Fibroblast of mammary gland (primary cell): ENCODE measurements at regions not wholly inside any gene's neighbourhood (a gene's known extent, or its start where the extent isn't known, plus 50 kb on each side); places are given as distances from the start of the nearest gene placed in this dataset.

Source experiments
- DNase-seq: peaks from one replicate; pipeline ENCODE4 v3.0.0-alpha.2; 2010; ENCODE audit warnings: low read depth
- H3K4me3 ChIP-seq: 2 replicates; pipeline ENCODE4 v1.5.1; 2011; ENCODE audit warnings: low read depth, mild to moderate bottlenecking, low read length, moderate library complexity; ENCODE audit not compliant: control insufficient read depth
- TF ChIP-seq, protein P1 (sequence below): conservative IDR thresholded peaks from 2 replicates; pipeline ENCODE4 v1.5.1; 2011; ENCODE audit warnings: low read depth, low read length, inconsistent platforms; ENCODE audit not compliant: control insufficient read depth, insufficient read depth

DNA sequence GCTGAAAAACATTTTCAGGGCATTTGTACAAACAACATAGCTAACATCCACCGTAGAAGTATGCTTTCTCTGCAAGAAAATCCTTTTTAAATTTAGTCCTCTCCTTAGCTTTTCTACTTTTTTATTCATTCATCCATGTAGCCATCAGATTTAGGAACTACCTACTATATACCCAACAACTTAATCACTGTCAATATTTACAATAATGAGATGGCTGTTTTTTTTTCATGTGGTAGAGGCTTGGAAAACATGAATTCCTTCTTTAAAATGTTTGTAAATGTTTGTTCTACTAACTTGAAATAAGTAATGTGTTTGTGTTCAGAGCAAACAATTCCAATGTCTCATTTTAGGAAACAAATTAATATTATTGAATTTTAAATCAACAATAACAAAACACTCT is 78.2 kb upstream of the CAV2 start:
- no peak for DNase-seq
- H3K4me3 ChIP-seq: no peak overlapping the region
- TF ChIP-seq, protein P1, sequence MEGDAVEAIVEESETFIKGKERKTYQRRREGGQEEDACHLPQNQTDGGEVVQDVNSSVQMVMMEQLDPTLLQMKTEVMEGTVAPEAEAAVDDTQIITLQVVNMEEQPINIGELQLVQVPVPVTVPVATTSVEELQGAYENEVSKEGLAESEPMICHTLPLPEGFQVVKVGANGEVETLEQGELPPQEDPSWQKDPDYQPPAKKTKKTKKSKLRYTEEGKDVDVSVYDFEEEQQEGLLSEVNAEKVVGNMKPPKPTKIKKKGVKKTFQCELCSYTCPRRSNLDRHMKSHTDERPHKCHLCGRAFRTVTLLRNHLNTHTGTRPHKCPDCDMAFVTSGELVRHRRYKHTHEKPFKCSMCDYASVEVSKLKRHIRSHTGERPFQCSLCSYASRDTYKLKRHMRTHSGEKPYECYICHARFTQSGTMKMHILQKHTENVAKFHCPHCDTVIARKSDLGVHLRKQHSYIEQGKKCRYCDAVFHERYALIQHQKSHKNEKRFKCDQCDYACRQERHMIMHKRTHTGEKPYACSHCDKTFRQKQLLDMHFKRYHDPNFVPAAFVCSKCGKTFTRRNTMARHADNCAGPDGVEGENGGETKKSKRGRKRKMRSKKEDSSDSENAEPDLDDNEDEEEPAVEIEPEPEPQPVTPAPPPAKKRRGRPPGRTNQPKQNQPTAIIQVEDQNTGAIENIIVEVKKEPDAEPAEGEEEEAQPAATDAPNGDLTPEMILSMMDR: no peak

DNA sequence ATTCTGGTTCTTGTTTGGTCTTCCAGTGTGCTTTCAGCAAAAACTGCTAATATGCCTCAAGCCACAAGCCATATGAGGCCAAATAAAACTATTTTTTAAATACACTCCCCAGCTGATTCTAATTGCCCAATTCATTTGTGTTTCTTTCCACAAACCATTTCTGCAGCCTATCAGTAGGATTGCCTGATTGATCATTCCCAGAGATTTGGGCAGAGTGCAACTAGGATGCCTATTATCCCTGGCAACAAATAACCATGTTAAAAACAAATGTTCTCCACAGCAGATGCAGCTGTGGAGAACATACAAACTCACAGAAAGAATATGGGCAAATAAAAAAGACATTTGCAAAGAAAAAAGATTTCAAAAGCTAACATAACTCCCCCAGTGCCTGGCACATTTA is 76.9 kb upstream of the CAV2 start:
- DNase-seq: no peak
- no peak overlapping the region for H3K4me3 ChIP-seq
- TF ChIP-seq, protein P1: no peak

DNA sequence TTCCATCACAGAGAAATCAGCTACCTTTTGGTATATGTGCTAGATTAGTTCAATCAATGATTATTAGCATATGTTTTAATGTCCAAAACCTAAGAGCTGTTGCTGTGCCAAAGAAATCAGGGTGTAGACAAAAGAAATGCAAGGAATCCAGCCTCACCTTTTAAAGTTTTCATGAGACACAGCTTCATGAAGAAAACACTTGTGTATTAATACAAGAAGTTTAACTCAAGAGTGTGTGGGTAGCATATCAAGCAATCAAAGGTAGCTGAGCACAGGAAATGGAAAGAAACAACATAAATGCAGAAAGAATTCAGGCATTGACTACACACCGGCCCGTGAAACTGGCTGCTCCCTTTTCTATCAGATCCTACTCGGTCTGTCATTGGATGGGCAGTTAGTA is 76.0 kb upstream of the CAV2 start:
- TF ChIP-seq, protein P1: no peak
- DNase-seq: no peak
- no peak overlapping the region for H3K4me3 ChIP-seq

DNA sequence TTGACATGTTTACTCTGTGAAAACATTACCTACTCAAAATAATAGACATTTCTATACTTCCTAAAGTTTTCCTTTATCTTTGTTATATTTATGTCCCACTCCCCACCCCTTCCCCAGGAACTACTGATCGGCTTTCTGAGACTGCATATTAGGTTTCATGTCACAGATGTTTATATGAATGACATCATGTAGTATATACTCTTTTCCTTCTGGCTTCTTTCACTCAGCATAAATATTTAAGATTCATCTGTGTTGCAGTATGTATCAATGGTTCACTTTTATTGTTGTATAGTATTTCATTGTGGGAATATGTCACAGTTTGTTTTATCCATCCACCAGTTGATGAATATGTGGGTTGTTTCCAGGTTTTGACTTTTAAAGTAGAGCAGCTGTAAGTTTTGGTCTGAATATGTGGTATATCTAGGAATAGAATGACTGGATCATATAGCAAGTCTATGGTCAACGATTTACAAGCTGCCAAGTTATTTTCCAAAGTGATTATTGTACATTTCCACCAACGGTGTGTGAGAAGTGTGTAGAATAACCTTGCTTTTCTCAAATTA is 73.8 kb upstream of the CAV2 start:
- TF ChIP-seq, protein P1: no peak
- DNase-seq: no peak
- H3K4me3 ChIP-seq: no peak overlapping the region

DNA sequence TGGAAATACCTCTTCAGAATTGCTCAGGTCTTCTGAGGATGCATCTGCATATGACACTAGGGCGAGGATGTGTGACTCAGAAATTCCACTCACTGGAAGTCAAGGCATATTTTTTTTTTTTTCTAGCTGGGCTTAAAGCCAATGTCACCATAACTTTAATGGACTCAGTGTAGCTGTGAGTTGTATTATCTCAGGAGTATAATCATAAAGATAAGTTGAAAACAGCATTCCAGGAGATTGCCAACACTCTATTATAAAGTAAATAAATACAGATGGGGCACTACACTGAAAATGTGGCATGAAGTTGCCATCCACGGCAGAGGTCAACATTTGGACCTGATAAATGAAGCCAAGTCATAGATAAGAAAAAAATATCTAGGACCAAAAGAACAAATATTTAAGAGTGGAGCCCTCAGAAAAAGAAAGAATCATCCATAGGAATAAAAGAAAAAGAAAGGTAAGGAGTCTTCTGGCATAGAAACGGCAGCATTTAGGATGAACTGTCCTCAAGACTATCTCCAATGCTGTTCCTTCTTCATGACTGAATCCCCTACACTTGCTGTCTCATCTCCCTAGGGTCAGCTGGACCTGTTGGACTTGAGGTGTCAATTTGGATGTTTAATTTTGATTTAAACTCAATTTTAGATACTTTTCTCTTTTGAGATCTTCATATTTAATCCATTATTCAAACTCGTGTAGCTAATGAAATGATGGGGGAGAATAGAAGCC is 72.9 kb upstream of the CAV2 start:
- no peak overlapping the region for H3K4me3 ChIP-seq
- TF ChIP-seq, protein P1: no peak
- DNase-seq: peak; percentile 91

DNA sequence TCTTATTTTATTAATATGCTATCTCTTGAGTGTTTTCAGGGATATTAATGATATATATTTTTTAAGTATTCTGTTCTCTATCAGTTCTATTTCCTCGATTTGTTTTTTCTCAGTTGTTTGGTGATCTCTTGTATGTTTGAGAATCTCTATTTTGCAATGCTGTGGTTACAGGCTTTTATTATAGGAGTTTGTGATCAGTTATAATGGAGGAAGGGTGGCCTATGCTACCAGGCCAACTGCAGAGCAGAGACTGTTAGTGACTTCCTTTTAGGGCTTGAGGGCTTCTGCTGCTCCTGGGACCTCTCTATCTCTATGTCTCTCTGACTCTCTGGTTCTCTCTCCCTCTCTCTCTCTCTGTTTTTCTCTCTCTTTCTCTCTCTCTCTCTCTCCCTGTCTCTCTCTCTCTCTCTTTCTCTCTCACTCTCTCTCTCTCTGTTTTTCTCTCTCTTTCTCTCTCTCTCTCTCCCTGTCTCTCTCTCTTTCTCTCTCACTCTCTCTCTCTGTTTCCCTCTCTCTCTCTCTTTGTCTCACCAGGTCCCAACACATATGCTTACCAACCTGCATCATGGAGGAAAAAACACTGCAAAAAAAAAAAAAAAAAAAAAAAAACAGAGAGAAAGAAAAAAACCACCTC is 69.4 kb upstream of the CAV2 start:
- no peak for DNase-seq
- TF ChIP-seq, protein P1: no peak
- no peak overlapping the region for H3K4me3 ChIP-seq
